ENCODE measurements at regions not wholly inside any gene's neighbourhood (a gene's known extent, or its start where the extent isn't known, plus 50 kb on each side); places are given as distances from the start of the nearest gene placed in this dataset.

- no peak overlapping the region for H3K4me2 ChIP-seq
- no peak overlapping the region for H2AFZ ChIP-seq (ENCODE audit: low read depth)
- H4K20me1 ChIP-seq (ENCODE audit: insufficient read depth), result no peaks in the 10 kb centered on the region
- H3K79me2 ChIP-seq (ENCODE audit: insufficient read depth, low read depth), result no peaks in the 10 kb centered on the region
- no peaks in the 10 kb centered on the region for H3K36me3 ChIP-seq (ENCODE audit: insufficient read depth)
- no peaks in the 10 kb centered on the region for H3K27me3 ChIP-seq (ENCODE audit: insufficient read depth, low read depth)
- no peak overlapping the region for H3K27ac ChIP-seq
- no peak overlapping the region for H3K4me3 ChIP-seq (IDR thresholded peaks at IDR 0.05; ENCODE audit: insufficient read depth, low read depth, low read length)
- H3K9ac ChIP-seq, result no peak overlapping the region
- no peak for TF ChIP-seq CTCF (conservative IDR thresholded peaks at IDR 0.05; ENCODE audit: low read depth, low read length)
- no peaks in the 10 kb centered on the region for H3K4me1 ChIP-seq (ENCODE audit: low read depth, poor library complexity, severe bottlenecking)
Measured at GRCh38 chr15:96457841-96458240, 127.3 kb downstream of the NR2F2 start.

DNA sequence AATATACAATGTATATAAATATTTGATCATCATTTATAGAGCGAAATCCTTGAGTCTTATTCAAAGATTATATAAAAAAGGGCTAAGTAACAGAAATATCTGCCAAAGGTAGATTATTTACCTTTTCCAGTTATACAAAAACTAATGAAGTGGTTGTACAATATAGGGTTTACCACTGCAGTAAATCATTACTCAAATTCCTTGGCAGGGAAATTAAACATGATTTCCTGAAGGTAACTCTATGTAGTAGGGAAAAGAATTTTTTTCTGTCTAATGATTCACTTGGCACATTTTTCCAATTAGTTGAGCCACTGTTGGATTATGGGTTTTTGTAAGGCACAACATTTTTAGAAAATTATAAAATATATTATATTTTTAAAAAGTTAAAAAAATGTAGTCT is 129.6 kb downstream of the NR2F2 start:
- no peak overlapping the region for H3K4me2 ChIP-seq
- no peak overlapping the region for H3K27ac ChIP-seq
- no peak overlapping the region for H3K4me3 ChIP-seq (IDR thresholded peaks at IDR 0.05; ENCODE audit: insufficient read depth, low read depth, low read length)
- no peaks in the 10 kb centered on the region for H3K79me2 ChIP-seq (ENCODE audit: insufficient read depth, low read depth)
- no peaks in the 10 kb centered on the region for H4K20me1 ChIP-seq (ENCODE audit: insufficient read depth)
- no peaks in the 10 kb centered on the region for H3K27me3 ChIP-seq (ENCODE audit: insufficient read depth, low read depth)
- no peak for TF ChIP-seq CTCF (conservative IDR thresholded peaks at IDR 0.05; ENCODE audit: low read depth, low read length)
- no peaks in the 10 kb centered on the region for H3K36me3 ChIP-seq (ENCODE audit: insufficient read depth)
- H3K4me1 ChIP-seq (ENCODE audit: low read depth, poor library complexity, severe bottlenecking), result no peaks in the 10 kb centered on the region
- H2AFZ ChIP-seq (ENCODE audit: low read depth), result no peak overlapping the region
- no peak overlapping the region for H3K9ac ChIP-seq

GRCh38 chr15:96462768-96463750 is 132.6 kb downstream of the NR2F2 start:
- Histone ChIP-seq H3K4me2 (no peak overlapping the region), H3K27me3 (ENCODE audit: insufficient read depth, low read depth) (no peaks in the 10 kb centered on the region), H3K4me3 (IDR thresholded peaks at IDR 0.05; ENCODE audit: insufficient read depth, low read depth, low read length) (no peak overlapping the region), H3K27ac (no peak overlapping the region), H3K36me3 (ENCODE audit: insufficient read depth) (no peaks in the 10 kb centered on the region), H3K79me2 (ENCODE audit: insufficient read depth, low read depth) (no peaks in the 10 kb centered on the region), H3K9ac (no peak overlapping the region), H4K20me1 (ENCODE audit: insufficient read depth) (no peaks in the 10 kb centered on the region), H3K4me1 (ENCODE audit: low read depth, poor library complexity, severe bottlenecking) (no peaks in the 10 kb centered on the region), H2AFZ (ENCODE audit: low read depth) (no peak overlapping the region)
- TF ChIP-seq CTCF (conservative IDR thresholded peaks at IDR 0.05; ENCODE audit: low read depth, low read length), result no peak

DNA sequence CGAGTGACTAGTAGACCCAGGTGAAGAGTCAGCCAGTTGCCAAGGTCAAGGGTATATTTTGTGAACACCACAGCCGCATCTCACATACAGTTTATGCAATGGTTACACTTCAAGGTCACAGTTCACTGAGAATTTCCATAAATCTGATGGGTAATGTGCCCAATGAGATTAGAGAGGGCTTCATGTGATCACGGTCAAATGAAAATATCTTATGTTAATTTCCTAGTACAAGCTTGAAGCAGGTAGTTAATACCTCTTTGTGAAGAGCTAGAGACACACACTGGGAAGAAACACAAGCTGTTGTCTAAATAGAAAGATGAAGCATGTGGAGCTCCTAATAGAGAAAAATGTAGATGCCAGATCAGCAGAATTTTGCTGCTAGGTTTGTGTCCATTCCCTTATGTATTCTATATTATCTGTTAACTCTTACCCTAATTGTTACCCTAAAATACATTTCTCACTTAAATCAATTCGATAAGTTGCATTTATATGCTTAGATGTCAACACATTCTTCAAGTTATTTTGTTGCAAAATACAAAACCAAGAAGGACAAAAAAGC is 136.0 kb downstream of the NR2F2 start:
- Histone ChIP-seq H3K9ac (no peak overlapping the region), H3K4me2 (no peak overlapping the region), H3K4me1 (ENCODE audit: low read depth, poor library complexity, severe bottlenecking) (no peaks in the 10 kb centered on the region), H3K27me3 (ENCODE audit: insufficient read depth, low read depth) (no peaks in the 10 kb centered on the region), H3K27ac (no peak overlapping the region), H3K4me3 (IDR thresholded peaks at IDR 0.05; ENCODE audit: insufficient read depth, low read depth, low read length) (no peak overlapping the region), H4K20me1 (ENCODE audit: insufficient read depth) (no peaks in the 10 kb centered on the region), H3K79me2 (ENCODE audit: insufficient read depth, low read depth) (no peaks in the 10 kb centered on the region), H3K36me3 (ENCODE audit: insufficient read depth) (no peaks in the 10 kb centered on the region), H2AFZ (ENCODE audit: low read depth) (no peak overlapping the region)
- no peak for TF ChIP-seq CTCF (conservative IDR thresholded peaks at IDR 0.05; ENCODE audit: low read depth, low read length)

Data from KMS-11 (cell line).